Liver (tissue), 8 donors: ENCODE measurements at regions not wholly inside any gene's neighbourhood (a gene's known extent, or its start where the extent isn't known, plus 50 kb on each side); places are given as distances from the start of the nearest gene placed in this dataset.

ENCODE experiments used
- DNase-seq: peaks from one replicate; pipeline ENCODE4 v3.0.0-alpha.2; 2017; ENCODE audit warnings: low spot score
- H3K27ac ChIP-seq, 2 donors: one replicate each; pipeline ENCODE4 v1.7.0; 2013; ENCODE audit warnings: inconsistent platforms in 2 of 2, low read length in 2 of 2, control low read depth in 1 of 2, low read depth in 1 of 2, mild to moderate bottlenecking in 1 of 2
- H3K27me3 ChIP-seq, 4 donors: one replicate each; pipeline versions ENCODE4 v1.6.1 to v1.7.0; 2013; ENCODE audit warnings: low read length in 3 of 4, inconsistent platforms in 1 of 4, mild to moderate bottlenecking in 1 of 4, moderate library complexity in 1 of 4; ENCODE audit not compliant: control insufficient read depth in 4 of 4, insufficient read depth in 4 of 4
- H3K36me3 ChIP-seq, 4 donors: one replicate each; pipeline versions ENCODE4 v1.6.1 to v1.7.0; 2013; ENCODE audit warnings: low read length in 3 of 4, mild to moderate bottlenecking in 3 of 4, low read depth in 1 of 4, moderate library complexity in 1 of 4; ENCODE audit not compliant: control insufficient read depth in 4 of 4, insufficient read depth in 3 of 4
- H3K4me1 ChIP-seq, 4 donors: one replicate each; pipeline versions ENCODE4 v1.6.1 to v1.7.0; 2013; ENCODE audit warnings: low read length in 3 of 4, mild to moderate bottlenecking in 3 of 4, moderate library complexity in 1 of 4; ENCODE audit not compliant: control insufficient read depth in 4 of 4, insufficient read depth in 4 of 4
- H3K4me3 ChIP-seq, 3 donors: one replicate each; pipeline versions ENCODE4 v1.6.1 to v1.7.0; 2013; ENCODE audit warnings: low read length in 3 of 3, control low read depth in 1 of 3, low read depth in 1 of 3, mild to moderate bottlenecking in 1 of 3
- H3K9ac ChIP-seq, 2 donors: one replicate each; pipeline ENCODE4 v1.7.0; 2013; ENCODE audit warnings: low read length in 2 of 2, mild to moderate bottlenecking in 2 of 2, moderate library complexity in 2 of 2, control low read depth in 1 of 2, low read depth in 1 of 2
- H3K9me3 ChIP-seq, 4 donors: one replicate each; pipeline versions ENCODE4 v1.6.1 to v1.7.0; 2013; ENCODE audit warnings: low read length in 3 of 4; ENCODE audit not compliant: control insufficient read depth in 4 of 4
- ATF3 ChIP-seq: IDR thresholded peaks from 2 replicates; pipeline ENCODE4 v1.6.1; 2016; ENCODE audit warnings: antibody characterized with exemption
- CTCF ChIP-seq: fragments of 150-350 bp; IDR thresholded peaks from 2 replicates; pipeline ENCODE4 v1.5.1; 2017; ENCODE audit warnings: improper control_type of control experiment, low read depth, low read length; ENCODE audit not compliant: missing input control
- EGR1 ChIP-seq, 2 donors: IDR thresholded peaks; 2 replicates each; pipeline ENCODE4 v1.6.1; 2016 to 2018; ENCODE audit warnings: antibody characterized with exemption in 2 of 2, low read depth in 2 of 2
- FOXA1 ChIP-seq: IDR thresholded peaks from 2 replicates; pipeline ENCODE4 v1.6.1; 2016; ENCODE audit warnings: antibody characterized with exemption
- FOXA2 ChIP-seq: IDR thresholded peaks from 2 replicates; pipeline ENCODE4 v1.6.1; 2016; ENCODE audit warnings: antibody characterized with exemption
- GABPA ChIP-seq, 2 donors: IDR thresholded peaks in 1 of 2; conservative IDR thresholded peaks in 1 of 2; 2 replicates each; pipeline ENCODE4 v1.6.1; 2016; ENCODE audit warnings: antibody characterized with exemption in 2 of 2, mild to moderate bottlenecking in 1 of 2, moderate library complexity in 1 of 2
- HNF4A ChIP-seq, 2 donors: conservative IDR thresholded peaks; 2 replicates each; pipeline ENCODE4 v1.6.1; 2016; ENCODE audit warnings: antibody characterized with exemption in 2 of 2, mild to moderate bottlenecking in 2 of 2
- HNF4G ChIP-seq: IDR thresholded peaks from 2 replicates; pipeline ENCODE4 v1.6.1; 2016; ENCODE audit warnings: antibody characterized with exemption
- JUND ChIP-seq, 2 donors: IDR thresholded peaks; 2 replicates each; pipeline ENCODE4 v1.6.1; 2016; ENCODE audit warnings: antibody characterized with exemption in 2 of 2
- NR2F2 ChIP-seq: IDR thresholded peaks from 2 replicates; pipeline ENCODE4 v1.6.1; 2016; ENCODE audit warnings: antibody characterized with exemption
- RAD21 ChIP-seq, 2 donors: IDR thresholded peaks; 2 replicates each; pipeline ENCODE4 v1.6.1; 2016; ENCODE audit warnings: antibody characterized with exemption in 2 of 2, mild to moderate bottlenecking in 2 of 2
- REST ChIP-seq: IDR thresholded peaks from 2 replicates; pipeline ENCODE4 v1.6.1; 2016; ENCODE audit warnings: antibody characterized with exemption, mild to moderate bottlenecking
- RXRA ChIP-seq, 2 donors: IDR thresholded peaks; 2 replicates each; pipeline ENCODE4 v1.6.1; 2017 to 2018; ENCODE audit warnings: antibody characterized with exemption in 2 of 2, mild to moderate bottlenecking in 1 of 2
- SP1 ChIP-seq: IDR thresholded peaks from 2 replicates; pipeline ENCODE4 v1.6.1; 2018; ENCODE audit warnings: antibody characterized with exemption, mild to moderate bottlenecking
- TAF1 ChIP-seq: conservative IDR thresholded peaks from 2 replicates; pipeline ENCODE4 v1.6.1; 2016; ENCODE audit warnings: antibody characterized with exemption, mild to moderate bottlenecking
- YY1 ChIP-seq: IDR thresholded peaks from 2 replicates; pipeline ENCODE4 v1.6.1; 2016; ENCODE audit warnings: antibody characterized with exemption, mild to moderate bottlenecking
- ZBTB33 ChIP-seq: IDR thresholded peaks from 2 replicates; pipeline ENCODE4 v1.6.1; 2016; ENCODE audit warnings: antibody characterized with exemption
- WGBS: extraction: QIAGEN DNeasy Blood & Tissue Kit; methylation state at CpG from one replicate; pipeline ENCODE4 v1.1.7; 2013; 5-methylcytosine and 5-hydroxymethylcytosine counted together
- TF ChIP-seq, protein P1 (sequence below): IDR thresholded peaks from 2 replicates; pipeline ENCODE4 v1.6.1; 2016; ENCODE audit warnings: antibody characterized with exemption
- donor health status: healthy.
- donor health status: healthy.
- donor health status: healthy.
- donor health status: healthy.
- donor health status: healthy.

DNA sequence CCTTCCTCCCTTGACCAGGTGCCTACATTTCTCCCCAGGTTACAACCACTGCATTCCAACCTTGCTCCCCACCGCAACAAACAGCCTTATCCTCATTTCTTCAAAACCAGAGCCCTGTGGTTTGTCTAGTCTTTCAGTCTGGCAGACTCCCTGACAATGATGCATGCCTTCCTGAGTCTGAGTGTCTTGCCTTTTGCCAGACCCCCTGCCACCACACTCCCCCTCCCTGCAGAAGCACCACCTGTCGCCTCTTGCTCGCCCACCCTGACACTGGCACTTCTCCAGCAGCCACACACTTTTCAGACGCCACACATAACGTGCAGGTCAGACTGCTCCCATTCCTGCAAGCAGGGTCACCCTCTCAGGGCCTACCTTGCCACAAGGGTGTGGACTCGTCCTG is 349.2 kb upstream of the NOCT start:
- Histone ChIP-seq H3K27ac (no peak overlapping the region), H3K36me3 (peaks cover 0 to 1% (median 0%) of the 10 kb centered on the region in 4 donors), H3K9me3 (no peaks in the 10 kb centered on the region), H3K27me3 (peaks cover 0 to 3% (median 0%) of the 10 kb centered on the region in 4 donors), H3K9ac (no peak overlapping the region), H3K4me1 (no peaks in the 10 kb centered on the region), H3K4me3 (no peak overlapping the region)
- 92% methylated on average over 6 of the region's 6 CpGs for WGBS
- no peak for DNase-seq
- TF ChIP-seq NR2F2 (no peak), GABPA (IDR thresholded peaks at IDR 0.05 in 1 of 2, conservative IDR thresholded peaks at IDR 0.05 in 1 of 2) (no peak), JUND (IDR thresholded peaks at IDR 0.05) (no peak), YY1 (no peak), RXRA (IDR thresholded peaks at IDR 0.05) (no peak), FOXA2 (no peak), SP1 (no peak), HNF4A (conservative IDR thresholded peaks at IDR 0.05) (no peak), FOXA1 (no peak), CTCF (no peak), REST (no peak), ATF3 (no peak), RAD21 (IDR thresholded peaks at IDR 0.05) (no peak), TAF1 (no peak), ZBTB33 (no peak)
- TF ChIP-seq, protein P1, sequence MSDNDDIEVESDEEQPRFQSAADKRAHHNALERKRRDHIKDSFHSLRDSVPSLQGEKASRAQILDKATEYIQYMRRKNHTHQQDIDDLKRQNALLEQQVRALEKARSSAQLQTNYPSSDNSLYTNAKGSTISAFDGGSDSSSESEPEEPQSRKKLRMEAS = no peak

DNA sequence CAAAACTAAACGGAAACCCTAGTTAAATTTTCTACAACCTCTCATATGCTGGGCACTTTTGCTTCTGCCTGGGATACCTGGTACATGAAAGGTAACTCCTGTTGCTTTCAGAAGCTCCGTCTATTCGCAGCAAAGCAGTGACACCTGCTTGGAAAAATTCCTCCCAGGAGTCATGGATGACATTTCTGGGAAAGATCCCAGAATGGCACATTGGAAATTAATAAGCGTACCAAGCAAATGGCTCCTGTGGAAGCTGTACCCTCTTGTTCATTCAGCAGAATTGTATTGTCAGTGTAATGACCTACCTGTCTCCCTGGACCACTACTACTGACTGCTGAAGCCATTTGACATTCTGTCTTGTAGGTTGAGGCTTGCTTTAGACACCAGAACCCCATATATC is 349.7 kb upstream of the NOCT start:
- Histone ChIP-seq H3K9ac (no peak overlapping the region), H3K9me3 (no peaks in the 10 kb centered on the region), H3K4me3 (no peak overlapping the region), H3K27ac (no peak overlapping the region), H3K4me1 (no peaks in the 10 kb centered on the region), H3K36me3 (peaks cover 0 to 1% (median 0%) of the 10 kb centered on the region in 4 donors), H3K27me3 (peaks cover 0 to 3% (median 0%) of the 10 kb centered on the region in 4 donors)
- no peak for TF ChIP-seq JUND (IDR thresholded peaks at IDR 0.05)
- TF ChIP-seq CTCF = no peak
- no peak for TF ChIP-seq FOXA2
- no peak for TF ChIP-seq YY1
- no peak for TF ChIP-seq ATF3
- no peak for TF ChIP-seq GABPA (IDR thresholded peaks at IDR 0.05 in 1 of 2, conservative IDR thresholded peaks at IDR 0.05 in 1 of 2)
- TF ChIP-seq HNF4G = no peak
- no peak for TF ChIP-seq NR2F2
- TF ChIP-seq TAF1 = no peak
- TF ChIP-seq SP1 = no peak
- no peak for TF ChIP-seq ZBTB33
- no peak for TF ChIP-seq HNF4A (conservative IDR thresholded peaks at IDR 0.05)
- no peak for TF ChIP-seq EGR1 (IDR thresholded peaks at IDR 0.05; ENCODE audit: low read depth in 2 of 2)
- WGBS = 91% methylated on average over 4 of the region's 4 CpGs
- DNase-seq = no peak
